Transverse colon (tissue), 4 donors: ENCODE measurements at regions not wholly inside any gene's neighbourhood (a gene's known extent, or its start where the extent isn't known, plus 50 kb on each side); places are given as distances from the start of the nearest gene placed in this dataset.

Experiments used
- POLR2A ChIP-seq: fragments of 450-650 bp; IDR thresholded peaks from one replicate; pipeline ENCODE4 v1.6.1; 2016; ENCODE audit warnings: antibody characterized with exemption, mild to moderate bottlenecking, moderate library complexity
- POLR2AphosphoS5 ChIP-seq, 3 donors: sonication (generic); formaldehyde crosslinking; IDR thresholded peaks; one replicate each; pipeline ENCODE4 v1.6.1; 2016; ENCODE audit warnings: antibody characterized with exemption in 3 of 3
- TF ChIP-seq, protein P1 (sequence below), 5 experiments: fragments of 200-600 bp in 3 of 5; fragments of 450-650 bp in 2 of 5; sonication (generic) in 3 of 5; IDR thresholded peaks; 1 replicate in 2 of 5; 2 replicates in 3 of 5; pipeline ENCODE4 v1.5.1; 2016 to 2017; ENCODE audit warnings: antibody characterized with exemption in 5 of 5, inconsistent platforms in 3 of 5, mild to moderate bottlenecking in 2 of 5, moderate library complexity in 1 of 5

GRCh38 chrY:17166881-17167280, 713.1 kb downstream of the CDY2B start:
- TF ChIP-seq, protein P1, sequence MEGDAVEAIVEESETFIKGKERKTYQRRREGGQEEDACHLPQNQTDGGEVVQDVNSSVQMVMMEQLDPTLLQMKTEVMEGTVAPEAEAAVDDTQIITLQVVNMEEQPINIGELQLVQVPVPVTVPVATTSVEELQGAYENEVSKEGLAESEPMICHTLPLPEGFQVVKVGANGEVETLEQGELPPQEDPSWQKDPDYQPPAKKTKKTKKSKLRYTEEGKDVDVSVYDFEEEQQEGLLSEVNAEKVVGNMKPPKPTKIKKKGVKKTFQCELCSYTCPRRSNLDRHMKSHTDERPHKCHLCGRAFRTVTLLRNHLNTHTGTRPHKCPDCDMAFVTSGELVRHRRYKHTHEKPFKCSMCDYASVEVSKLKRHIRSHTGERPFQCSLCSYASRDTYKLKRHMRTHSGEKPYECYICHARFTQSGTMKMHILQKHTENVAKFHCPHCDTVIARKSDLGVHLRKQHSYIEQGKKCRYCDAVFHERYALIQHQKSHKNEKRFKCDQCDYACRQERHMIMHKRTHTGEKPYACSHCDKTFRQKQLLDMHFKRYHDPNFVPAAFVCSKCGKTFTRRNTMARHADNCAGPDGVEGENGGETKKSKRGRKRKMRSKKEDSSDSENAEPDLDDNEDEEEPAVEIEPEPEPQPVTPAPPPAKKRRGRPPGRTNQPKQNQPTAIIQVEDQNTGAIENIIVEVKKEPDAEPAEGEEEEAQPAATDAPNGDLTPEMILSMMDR (IDR thresholded peaks at IDR 0.05) = no peak
- no peak for TF ChIP-seq POLR2A
- no peak for TF ChIP-seq POLR2AphosphoS5 (IDR thresholded peaks at IDR 0.05)
